Bone marrow (tissue), 2 donors: ENCODE measurements at regions not wholly inside any gene's neighbourhood (a gene's known extent, or its start where the extent isn't known, plus 50 kb on each side); places are given as distances from the start of the nearest gene placed in this dataset.
A peak's percentile ranks its signal among the peaks of the same experiment; 100 is the strongest.
"Not testable (repeated sequence)": the region's sequence is repeated elsewhere in the genome, so short reads cannot be mapped to it uniquely, and the experiment has no call there.

Source experiments
- DNase-seq, 2 donors: peaks; one replicate each; lab custom pipeline; 2025; lab: John Stamatoyannopoulos, UW

- DNase-seq, result no peak
These were observed 74.7 kb downstream of the BUD13 start for GRCh38 chr11:116698080-116698479.

DNA sequence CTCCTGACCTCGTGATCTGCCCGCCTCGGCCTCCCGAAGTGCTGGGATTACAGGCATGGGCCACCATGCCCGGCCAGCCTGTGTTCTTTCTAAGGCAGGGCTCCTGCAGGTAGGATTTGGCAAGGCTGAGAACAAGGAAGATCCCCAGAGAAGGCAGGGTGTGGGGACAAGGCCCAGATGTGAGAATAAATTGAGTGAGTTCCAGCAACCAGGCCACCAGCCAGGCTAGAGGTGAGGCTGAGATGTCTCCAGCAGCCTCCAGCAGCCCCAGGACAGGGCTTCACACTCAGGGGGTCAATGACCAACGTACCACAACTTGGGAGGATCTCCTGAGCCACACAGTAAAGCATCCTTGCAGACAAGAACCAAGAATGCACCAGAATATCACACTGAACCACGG lies 75.1 kb downstream of the BUD13 start:
- DNase-seq, result no peak

DNA sequence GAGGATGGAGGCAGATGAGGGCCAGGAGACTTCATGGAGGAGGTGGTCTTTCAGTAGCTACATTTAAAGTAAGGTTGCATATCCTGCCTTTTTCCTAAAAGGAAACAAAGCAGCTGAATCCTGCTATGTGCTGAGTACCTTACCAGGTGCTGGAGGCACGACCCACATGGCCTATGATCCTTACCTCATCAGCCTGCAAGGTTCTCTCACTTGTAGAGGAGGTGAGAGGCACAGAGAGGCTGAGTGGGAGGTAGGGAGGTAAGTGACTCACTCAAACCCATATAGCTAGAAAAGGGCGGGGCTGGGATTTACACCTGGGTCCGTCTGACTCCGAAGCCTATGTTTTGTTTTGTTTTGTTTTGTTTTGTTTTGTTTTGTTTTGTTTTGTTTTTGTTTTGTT lies 75.8 kb downstream of the BUD13 start:
- no peak for DNase-seq

- DNase-seq, result peak in 1 of 2 donors; percentile 6
These were observed 76.3 kb downstream of the BUD13 start for GRCh38 chr11:116696381-116696941.

- DNase-seq, result no peak
These were observed 77.0 kb downstream of the BUD13 start for GRCh38 chr11:116695657-116696254.

GRCh38 chr11:116694815-116695590 lies 77.8 kb downstream of the BUD13 start:
- no peak for DNase-seq

- DNase-seq, result no peak
These were observed 78.5 kb downstream of the BUD13 start for GRCh38 chr11:116694349-116694725.

DNA sequence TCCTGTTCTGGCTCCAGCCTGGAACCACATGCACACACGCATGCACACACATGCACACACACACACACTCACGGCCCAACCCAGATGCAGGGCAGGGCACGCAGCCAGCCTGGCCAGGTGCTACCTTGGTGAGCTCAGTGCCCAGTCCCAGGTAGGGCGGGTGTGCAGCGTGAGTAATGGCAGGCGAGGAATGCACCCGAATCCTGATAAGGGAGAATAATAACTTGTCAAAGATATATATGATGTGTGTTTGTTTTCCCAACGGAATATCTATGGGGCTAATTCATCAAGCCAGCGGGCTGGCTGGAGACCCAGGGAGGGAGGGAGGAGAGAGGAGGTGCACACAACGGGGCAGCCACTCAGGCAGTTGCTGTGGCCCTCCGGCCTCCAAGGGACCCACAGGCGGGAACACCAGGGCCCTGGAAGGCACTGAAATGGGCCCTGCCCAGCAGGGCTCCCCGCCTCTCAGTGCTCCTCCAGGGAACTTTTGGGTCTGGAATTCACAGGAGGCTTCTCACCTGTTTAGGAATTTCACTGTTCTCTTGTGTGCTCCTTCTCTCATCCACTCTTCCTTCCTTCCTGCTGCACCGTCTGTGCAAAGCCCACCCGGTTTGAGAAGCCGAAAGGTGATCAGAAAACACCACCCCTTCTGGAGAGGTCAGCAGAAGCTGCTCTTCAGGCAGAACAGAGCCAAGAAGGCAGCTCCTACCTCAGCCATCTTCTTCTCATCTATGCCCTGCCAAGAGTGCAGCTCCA lies 79.0 kb downstream of the BUD13 start:
- no peak for DNase-seq

DNA sequence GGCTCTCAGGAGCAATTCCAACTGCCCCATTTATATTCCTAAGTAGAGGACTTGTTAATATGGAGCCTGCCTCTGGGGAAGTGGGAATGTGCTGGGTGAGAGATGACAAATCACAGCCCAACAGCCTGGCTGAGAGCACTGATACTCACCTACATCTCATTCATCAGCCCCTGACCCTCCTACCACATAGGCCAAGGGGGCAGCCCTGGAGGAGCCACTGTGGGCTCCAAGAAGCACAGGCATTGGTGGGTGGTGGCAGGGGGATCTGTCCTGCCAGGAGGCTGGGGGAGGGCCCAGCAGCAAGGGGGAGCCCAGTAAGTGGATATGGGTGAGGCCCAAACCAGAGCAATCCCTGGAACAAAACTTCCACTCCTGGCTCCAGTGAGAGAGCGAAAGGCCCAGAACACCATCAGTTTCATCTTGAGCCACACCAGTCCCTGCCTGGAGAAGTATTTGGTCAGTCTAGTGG lies 79.7 kb downstream of the BUD13 start:
- DNase-seq, result no peak

DNA sequence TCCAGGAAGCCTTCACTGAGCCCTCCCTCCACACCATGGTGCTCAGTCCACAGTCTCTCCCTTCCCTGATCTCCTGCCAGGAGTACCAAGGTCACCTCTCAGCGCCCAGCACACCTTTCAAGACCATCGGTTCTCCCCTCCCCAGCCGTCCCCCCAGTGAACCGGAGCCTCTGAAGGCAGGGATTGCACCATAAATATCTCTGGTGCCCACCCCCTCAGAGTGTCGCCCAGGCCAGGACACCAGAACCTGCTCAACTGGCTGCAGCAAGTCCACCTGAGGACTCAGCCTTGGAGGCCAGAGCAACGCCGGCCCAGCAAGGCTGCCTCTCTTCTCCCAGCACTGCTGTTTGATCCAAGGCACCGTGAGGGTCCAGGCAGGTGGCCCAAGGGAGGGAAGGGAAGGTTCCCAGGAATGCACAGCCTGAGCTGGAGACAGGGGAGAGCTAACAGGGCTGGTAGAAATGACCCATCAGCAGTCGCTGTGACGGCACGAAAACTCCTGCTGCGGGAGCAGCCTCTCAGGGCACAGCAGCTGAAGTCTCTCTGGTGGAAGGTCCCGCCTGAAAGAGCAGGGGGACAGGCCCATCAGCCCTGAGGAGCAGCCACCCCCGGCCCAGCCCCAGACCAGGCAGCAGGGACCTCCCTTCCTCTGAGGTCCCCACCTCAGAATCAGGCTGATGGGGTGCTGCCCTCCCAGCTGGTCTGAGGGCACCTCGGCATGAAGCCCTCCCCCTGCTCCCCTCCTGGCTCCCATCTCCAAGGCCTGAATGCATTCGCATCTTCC lies 80.3 kb downstream of the BUD13 start:
- DNase-seq, result no peak

DNA sequence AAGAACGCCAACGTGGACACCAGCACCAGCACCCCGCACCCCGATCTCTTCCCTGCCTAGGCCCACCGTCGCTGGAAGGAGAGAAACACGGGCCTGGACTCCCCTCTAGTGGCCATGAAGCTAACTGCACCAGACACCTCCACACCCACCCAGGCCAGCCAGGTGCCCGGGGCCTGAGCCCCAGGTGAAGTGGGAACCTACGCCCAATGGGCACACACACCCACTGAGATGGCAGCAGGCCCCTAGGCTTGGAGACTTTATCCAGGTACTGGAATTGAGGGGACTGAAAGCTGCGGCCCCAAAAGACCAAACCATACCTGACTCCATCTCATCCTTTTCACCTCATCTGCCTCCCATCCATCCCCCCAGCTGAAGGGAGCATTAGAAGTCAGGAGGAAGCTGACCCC lies 81.0 kb downstream of the BUD13 start:
- peak; percentile 3 to 5 for DNase-seq

DNA sequence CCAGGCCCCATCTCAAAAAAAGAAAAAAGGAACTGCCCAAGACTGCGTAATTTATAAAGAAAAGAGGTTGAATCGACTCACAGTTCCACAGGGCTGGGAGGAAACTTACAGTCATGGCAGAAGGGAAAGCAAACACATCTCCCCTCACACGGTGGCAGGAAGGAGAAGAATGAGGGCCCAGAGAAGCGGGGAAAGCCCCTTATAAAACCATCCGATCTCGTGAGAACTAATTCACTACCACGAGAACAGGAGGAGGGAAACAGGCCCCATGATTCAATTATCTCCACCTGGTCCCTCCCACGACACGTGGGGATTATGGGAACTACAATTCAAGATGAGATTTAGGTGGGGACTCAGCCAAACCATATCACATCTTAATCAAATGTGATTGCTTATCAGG lies 82.2 kb downstream of the BUD13 start:
- no peak for DNase-seq

GRCh38 chr11:116689413-116690127 lies 83.2 kb downstream of the BUD13 start:
- no peak for DNase-seq

DNA sequence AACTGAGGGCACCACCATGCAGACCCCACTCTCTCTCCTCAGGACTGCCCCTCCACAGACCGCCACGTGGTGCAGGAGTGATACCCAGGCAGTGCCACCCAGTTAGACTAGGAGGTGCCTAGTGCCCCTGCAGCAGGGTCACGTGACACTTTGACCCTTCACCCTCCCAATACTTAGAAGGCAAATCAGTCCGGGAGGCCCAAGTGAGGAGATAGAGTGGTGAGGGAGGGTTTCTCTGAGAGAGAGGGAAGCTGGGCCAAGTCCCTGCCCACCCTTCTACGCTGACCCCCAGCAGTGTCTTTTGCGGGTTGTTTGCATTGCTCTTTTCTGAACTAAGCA lies 84.6 kb downstream of the BUD13 start:
- DNase-seq, result no peak

DNA sequence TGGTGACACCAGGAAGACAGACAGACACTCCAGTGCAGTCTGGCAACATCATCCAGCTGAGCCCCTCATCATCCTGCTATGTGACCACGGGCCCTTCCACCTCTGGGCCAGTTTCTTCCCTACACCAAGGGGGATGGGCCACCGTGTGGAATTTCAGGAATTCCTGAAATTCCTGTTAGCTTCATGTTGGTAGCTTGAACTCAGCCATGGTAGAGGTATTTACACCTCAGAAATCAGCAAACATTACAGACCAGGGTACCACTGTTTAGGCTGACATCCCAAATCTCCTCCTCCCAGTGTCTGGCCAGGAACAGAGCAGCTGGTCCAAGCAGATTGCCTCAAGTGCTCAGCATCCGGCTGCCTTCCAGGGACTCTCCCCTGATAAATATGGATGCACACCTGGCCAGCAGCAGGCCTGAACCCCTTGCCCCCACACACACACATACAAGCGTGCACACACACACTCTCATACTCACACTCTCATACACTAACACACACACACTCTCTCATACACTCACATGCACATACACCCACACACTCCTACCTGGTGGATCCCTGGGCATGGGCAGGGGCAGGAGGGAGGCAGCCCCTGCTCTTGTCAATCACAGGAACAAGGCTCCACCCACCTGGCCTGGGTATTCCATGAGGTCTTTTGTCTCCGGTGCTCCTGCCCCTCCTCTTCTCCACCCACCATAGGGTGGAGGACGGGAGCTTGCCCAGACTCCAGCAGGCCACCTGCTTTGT lies 85.2 kb downstream of the BUD13 start:
- no peak for DNase-seq

DNA sequence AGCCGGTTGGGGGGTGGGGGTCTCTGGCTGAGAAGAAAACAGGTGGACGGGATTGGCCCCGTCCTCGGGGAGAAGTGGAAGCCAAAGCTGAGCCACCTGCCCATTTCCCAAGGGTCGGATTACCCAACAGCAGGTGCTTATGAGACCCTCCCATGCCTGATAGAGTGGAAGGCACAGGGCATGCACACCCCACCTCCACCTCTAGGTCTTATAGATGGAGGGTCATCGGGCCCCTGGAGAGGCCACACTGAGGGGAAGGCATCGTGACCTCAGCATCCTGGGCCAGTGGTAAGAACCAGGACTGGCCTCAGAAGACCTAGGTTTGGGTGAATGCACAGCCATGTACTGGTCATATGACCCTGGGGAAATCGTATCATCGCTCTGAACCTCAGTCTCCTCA lies 85.9 kb downstream of the BUD13 start:
- no peak for DNase-seq

GRCh38 chr11:116683982-116684381 lies 88.8 kb downstream of the BUD13 start:
- DNase-seq, result no peak

- DNase-seq, result no peak
These were observed 92.2 kb downstream of the BUD13 start for GRCh38 chr11:116680349-116681125.

DNA sequence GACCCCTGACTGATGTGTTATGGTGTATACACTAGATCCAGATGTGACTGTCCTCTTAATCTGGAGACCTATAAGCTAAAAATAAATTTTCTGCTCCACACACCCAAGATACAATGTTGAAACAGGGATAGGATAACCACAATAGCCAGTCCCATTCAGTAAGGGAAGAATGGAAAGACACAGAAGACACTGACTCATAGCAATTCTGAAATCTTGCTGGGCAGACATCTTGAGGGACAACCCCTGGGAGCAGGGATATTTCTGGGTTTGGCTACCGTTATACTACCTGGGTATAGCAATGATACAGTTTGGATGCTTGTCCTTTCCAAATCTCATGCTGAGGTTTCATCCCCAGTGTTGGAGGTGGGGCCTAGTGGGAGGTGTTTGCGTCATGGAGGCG lies 93.9 kb downstream of the BUD13 start:
- no peak for DNase-seq

DNA sequence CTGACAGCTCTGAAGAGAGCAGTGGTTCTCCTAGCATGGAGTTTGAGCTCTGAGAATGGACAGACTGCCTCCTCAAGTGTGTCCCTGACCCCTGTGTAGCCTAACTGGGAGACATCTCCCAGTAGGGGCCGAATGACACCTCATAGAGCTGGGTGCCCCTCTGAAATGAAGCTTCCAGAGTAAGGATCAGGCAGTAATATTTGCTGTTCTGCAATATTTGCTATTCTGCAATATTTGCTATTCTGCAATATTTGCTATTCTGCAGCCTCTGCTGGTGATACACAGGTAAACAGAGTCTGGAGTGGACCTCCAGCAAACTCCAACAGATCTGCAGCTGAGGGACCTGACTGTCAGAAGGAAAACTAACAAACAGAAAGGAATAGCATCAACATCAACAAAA lies 105.5 kb downstream of the BUD13 start:
- not testable (repeated sequence) for DNase-seq
